ENCODE measurements at regions not wholly inside any gene's neighbourhood (a gene's known extent, or its start where the extent isn't known, plus 50 kb on each side); places are given as distances from the start of the nearest gene placed in this dataset.
"Not testable (repeated sequence)": the region's sequence is repeated elsewhere in the genome, so short reads cannot be mapped to it uniquely, and the experiment has no call there.

- Mint-ChIP-seq H3K4me1 (ENCODE audit: low read depth) (peaks cover 57% of the 10 kb centered on the region), H3K4me3 (peak overlapping the region; percentile 17), H3K27me3 (peaks cover 51% of the 10 kb centered on the region)
- H3K36me3 Mint-ChIP-seq (ENCODE audit: low read depth); H3K27ac Mint-ChIP-seq; H3K9me3 Mint-ChIP-seq: not testable (repeated sequence)
- intact Hi-C loops (cut with micrococcal nuclease): loop anchor here (2.0 to 10.0 kb wide), 3 partner anchors 132 to 520 kb away; no protein-coding TSS in a partner anchor
These were observed 145.0 kb downstream of the CCDC74A start for GRCh38 chr2:131672471-131673399.

GRCh38 chr2:131673400-131674173, 145.9 kb downstream of the CCDC74A start:
- peak overlapping the region; percentile 37 for H3K4me3 Mint-ChIP-seq
- intact Hi-C loops (cut with micrococcal nuclease): loop anchor here (2.0 to 10.0 kb wide), 3 partner anchors 131 to 521 kb away; no protein-coding TSS in a partner anchor

DNA sequence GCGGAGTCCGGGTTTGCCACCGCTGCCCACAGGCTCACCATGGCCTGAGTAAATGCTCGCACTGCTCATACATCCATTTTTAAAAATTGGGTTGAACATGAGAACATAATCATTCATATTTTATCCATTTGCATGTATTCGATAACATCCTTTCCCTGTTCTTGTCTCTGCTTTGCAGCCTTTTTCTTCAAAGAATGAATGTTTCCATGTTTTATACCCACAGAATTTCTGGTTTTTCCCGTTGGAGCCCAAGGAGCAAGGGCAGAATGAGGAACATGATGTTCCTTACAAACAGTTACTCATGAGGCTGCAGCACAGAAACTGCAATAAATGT, 146.5 kb downstream of the CCDC74A start:
- H3K27me3 Mint-ChIP-seq: peaks cover 51% of the 10 kb centered on the region

More at GRCh38 chr2:131673400-131674173, 145.9 kb downstream of the CCDC74A start:
- no peaks in the 10 kb centered on the region for H3K36me3 Mint-ChIP-seq (ENCODE audit: low read depth)
- H3K27ac Mint-ChIP-seq: no peak overlapping the region
- peaks cover 51% of the 10 kb centered on the region for H3K27me3 Mint-ChIP-seq
- no peaks in the 10 kb centered on the region for H3K9me3 Mint-ChIP-seq
- H3K4me1 Mint-ChIP-seq (ENCODE audit: low read depth): peaks cover 49% of the 10 kb centered on the region

GRCh38 chr2:131681611-131682121, 154.0 kb downstream of the CCDC74A start:
- Mint-ChIP-seq H3K4me1 (ENCODE audit: low read depth) (peaks cover 25% of the 10 kb centered on the region), H3K27me3 (peaks cover 57% of the 10 kb centered on the region), H3K4me3 (peak overlapping the region; percentile 76), H3K27ac (peak overlapping the region; percentile 81)
- intact Hi-C loops (cut with micrococcal nuclease): loop anchor here (10.0 kb wide), 1 partner anchor 187 kb away; the partner anchor contains the start of gene MZT2A
- H3K9me3 Mint-ChIP-seq; H3K36me3 Mint-ChIP-seq (ENCODE audit: low read depth): not testable (repeated sequence)

More for the DNA sequence above, 146.5 kb downstream of the CCDC74A start:
- no peak overlapping the region for H3K27ac Mint-ChIP-seq
- no peak overlapping the region for H3K4me3 Mint-ChIP-seq
- H3K4me1 Mint-ChIP-seq (ENCODE audit: low read depth): peaks cover 43% of the 10 kb centered on the region
- no peaks in the 10 kb centered on the region for H3K9me3 Mint-ChIP-seq
- no peaks in the 10 kb centered on the region for H3K36me3 Mint-ChIP-seq (ENCODE audit: low read depth)
- intact Hi-C loops (cut with micrococcal nuclease): loop anchor here (5.0 to 10.0 kb wide), 2 partner anchors 131 to 522 kb away; no protein-coding TSS in a partner anchor

DNA sequence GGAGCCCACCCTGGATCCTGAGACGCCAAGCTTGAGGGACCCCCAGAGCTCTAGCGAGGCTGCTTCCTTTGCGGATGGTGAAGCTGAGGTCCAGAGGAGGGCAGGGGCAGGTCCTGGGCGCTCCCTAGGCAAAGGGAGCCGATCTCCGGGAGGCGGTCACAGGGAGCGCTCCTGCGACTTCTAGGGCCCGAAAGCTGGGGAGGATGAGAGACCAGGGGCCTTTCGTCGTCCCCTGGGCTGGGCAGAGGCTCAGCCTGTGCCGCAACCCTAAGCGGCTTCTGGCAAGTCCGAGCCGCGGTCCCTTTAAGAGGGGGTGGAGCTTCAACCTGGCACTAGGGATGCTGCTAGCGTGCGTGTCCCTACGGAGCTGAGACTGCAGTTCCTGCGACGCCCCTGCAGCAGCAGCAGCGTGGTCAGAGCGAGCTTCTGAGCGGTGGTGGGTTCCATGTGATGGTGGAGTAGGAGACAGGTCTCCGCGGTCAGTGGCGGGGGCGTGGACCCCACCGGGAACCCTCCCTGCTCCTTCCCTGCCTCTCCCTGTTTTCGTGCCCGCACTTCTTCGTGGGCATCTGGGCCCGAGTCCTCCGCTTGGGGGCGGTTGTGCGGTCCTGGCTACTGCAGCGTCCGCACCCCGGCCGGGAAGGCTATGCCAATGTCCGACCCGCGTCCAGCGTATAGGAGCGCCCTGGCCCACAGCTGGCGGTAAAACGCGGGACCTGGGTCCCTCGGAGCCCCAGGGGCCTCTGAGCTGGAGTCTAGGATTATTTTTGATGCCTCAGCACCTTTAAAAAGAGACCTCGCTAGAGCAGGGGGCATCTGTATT, 154.6 kb downstream of the CCDC74A start:
- intact Hi-C loops (cut with micrococcal nuclease): loop anchor here (10.0 kb wide), 1 partner anchor 188 kb away; the partner anchor contains the start of gene MZT2A
- peaks cover 52% of the 10 kb centered on the region for H3K27me3 Mint-ChIP-seq

GRCh38 chr2:131682945-131683330, 155.2 kb downstream of the CCDC74A start:
- intact Hi-C loops (cut with micrococcal nuclease): loop anchor here (10.0 kb wide), 1 partner anchor 188 kb away; the partner anchor contains the start of gene MZT2A

More for the DNA sequence above, 154.6 kb downstream of the CCDC74A start:
- Mint-ChIP-seq H3K36me3 (ENCODE audit: low read depth) (peaks cover 6% of the 10 kb centered on the region), H3K4me3 (peak overlapping the region; percentile 76), H3K9me3 (no peaks in the 10 kb centered on the region), H3K27ac (peak overlapping the region; percentile 81), H3K4me1 (ENCODE audit: low read depth) (peaks cover 25% of the 10 kb centered on the region)

DNA sequence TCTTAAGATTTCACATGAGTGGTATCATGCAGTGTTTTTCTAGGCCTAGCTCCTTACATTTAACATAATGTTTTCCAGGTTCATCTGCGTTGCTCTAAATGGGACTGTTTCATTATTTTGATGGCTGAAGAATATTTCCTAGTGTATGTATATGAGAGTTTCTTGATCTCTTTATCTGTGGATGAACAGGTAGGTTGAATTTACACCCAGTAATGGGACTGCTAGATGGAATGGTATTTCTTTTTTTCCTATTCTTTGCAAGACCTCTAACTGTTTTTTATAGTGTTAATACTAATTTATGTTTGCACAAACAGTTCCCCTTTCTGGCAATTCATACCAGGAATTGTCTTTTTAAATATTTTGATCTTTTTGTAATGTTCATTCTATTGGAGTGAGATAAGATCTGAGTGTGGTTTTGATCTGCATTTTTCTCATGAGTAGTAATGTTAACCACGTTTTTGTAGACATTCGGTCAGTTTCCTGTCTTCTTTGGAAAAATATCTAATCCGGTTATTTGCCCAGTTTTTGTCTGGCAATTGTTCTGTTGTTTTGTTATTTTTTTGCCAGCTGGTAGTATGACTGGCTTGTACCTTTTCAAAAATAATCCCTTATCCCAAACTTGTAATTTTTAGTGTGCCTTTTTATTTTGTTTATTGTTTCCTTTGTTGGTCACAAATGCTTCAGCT, 157.1 kb downstream of the CCDC74A start:
- Mint-ChIP-seq H3K36me3 (ENCODE audit: low read depth) (peaks cover 17% of the 10 kb centered on the region), H3K4me1 (ENCODE audit: low read depth) (peaks cover 25% of the 10 kb centered on the region), H3K27me3 (peaks cover 48% of the 10 kb centered on the region)
- not testable (repeated sequence) for H3K9me3 Mint-ChIP-seq, H3K4me3 Mint-ChIP-seq, H3K27ac Mint-ChIP-seq
- intact Hi-C loops (cut with micrococcal nuclease): loop anchor here (10.0 kb wide), 1 partner anchor 190 kb away; the partner anchor contains the start of gene MZT2A

More at GRCh38 chr2:131682945-131683330, 155.2 kb downstream of the CCDC74A start:
- H3K36me3 Mint-ChIP-seq (ENCODE audit: low read depth); H3K9me3 Mint-ChIP-seq: not testable (repeated sequence)
- Mint-ChIP-seq H3K27ac (peak overlapping the region; percentile 81), H3K4me3 (peak overlapping the region; percentile 76), H3K4me1 (ENCODE audit: low read depth) (peaks cover 25% of the 10 kb centered on the region), H3K27me3 (peaks cover 50% of the 10 kb centered on the region)

DNA sequence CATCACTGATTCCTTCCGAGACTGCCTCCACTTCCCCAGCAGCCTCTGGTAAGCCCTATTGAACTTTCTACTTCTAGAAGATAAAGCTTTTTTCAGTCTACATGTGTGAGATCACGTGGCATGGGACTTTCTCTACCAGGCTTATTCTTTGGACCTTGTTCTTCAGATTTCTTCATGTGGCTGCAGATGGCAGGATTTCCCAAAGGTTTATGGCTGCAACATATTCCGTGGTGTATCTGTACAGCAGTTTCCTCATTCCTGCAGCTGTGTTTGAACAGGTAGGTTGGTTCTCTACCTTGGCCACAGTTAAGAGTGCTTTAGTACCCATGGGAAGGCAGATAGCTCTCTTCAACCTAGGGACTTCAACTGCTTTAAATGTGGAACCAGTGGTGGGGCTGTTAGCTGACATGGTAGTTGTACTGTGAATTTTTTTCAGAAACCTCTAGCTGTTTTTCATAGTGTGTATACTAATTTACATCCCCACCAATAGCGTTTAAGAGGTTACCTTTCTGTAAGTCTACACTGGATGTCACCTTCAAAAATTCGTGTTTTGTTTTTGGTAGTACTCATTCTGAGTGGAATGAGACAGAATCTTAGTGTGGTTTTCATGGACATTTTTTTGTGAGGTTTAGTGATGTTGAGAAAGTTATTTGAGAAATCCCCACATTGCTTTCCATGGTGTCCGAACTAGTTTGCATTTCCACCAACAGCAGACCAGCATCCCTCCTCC, 158.6 kb downstream of the CCDC74A start:
- Mint-ChIP-seq H3K4me1 (ENCODE audit: low read depth) (peaks cover 22% of the 10 kb centered on the region), H3K27me3 (peaks cover 40% of the 10 kb centered on the region), H3K36me3 (ENCODE audit: low read depth) (peaks cover 33% of the 10 kb centered on the region)
- not testable (repeated sequence) for H3K4me3 Mint-ChIP-seq, H3K9me3 Mint-ChIP-seq, H3K27ac Mint-ChIP-seq
- intact Hi-C loops (cut with micrococcal nuclease): loop anchor here (10.0 kb wide), 1 partner anchor 192 kb away; the partner anchor contains the start of gene MZT2A

DNA sequence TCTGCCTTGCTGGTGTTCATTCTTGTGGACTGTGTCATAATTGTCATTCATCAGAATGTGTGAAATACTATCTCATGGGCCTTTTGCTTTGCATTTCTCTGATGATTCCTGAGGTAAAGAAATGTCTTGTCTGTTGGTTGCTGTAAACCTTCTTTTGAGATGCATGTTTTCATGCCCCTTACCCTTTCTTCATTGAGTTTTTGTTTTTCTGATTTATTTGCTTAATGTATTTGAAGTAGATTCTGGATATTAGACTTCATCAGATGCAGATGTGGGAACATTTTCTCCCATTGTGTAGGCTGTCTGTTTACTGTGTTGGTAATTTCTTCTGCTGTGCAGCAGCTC, 159.2 kb downstream of the CCDC74A start:
- Mint-ChIP-seq H3K36me3 (ENCODE audit: low read depth) (peaks cover 34% of the 10 kb centered on the region), H3K27me3 (peaks cover 35% of the 10 kb centered on the region), H3K4me1 (ENCODE audit: low read depth) (peaks cover 17% of the 10 kb centered on the region), H3K9me3 (peaks cover 15% of the 10 kb centered on the region)
- H3K27ac Mint-ChIP-seq, H3K4me3 Mint-ChIP-seq: not testable (repeated sequence)
- intact Hi-C loops (cut with micrococcal nuclease): loop anchor here (10.0 kb wide), 1 partner anchor 192 kb away; the partner anchor contains the start of gene MZT2A

DNA sequence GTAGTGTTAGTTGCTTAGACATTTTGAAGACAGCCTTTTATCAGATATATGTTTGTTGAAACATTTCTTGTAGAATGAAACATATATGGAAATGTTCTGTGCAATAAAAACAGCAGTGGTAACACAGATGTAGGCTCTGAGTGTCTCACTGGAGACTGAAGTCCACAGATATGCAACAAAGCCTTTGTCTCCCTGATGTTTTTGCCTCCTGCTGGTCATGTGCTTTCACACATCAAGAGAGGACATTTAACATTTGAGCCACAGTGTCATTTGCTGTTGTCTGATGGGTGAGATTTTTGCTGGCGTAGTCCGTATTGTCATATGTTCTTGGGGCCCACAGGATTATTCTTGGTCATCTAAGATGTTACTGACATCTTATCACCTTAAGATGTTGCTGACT, 161.4 kb downstream of the CCDC74A start:
- not testable (repeated sequence) for H3K27ac Mint-ChIP-seq; H3K4me3 Mint-ChIP-seq; H3K4me1 Mint-ChIP-seq (ENCODE audit: low read depth)
- Mint-ChIP-seq H3K36me3 (ENCODE audit: low read depth) (peaks cover 34% of the 10 kb centered on the region), H3K9me3 (peaks cover 20% of the 10 kb centered on the region), H3K27me3 (peaks cover 13% of the 10 kb centered on the region)
- intact Hi-C loops (cut with micrococcal nuclease): loop anchor here (10.0 kb wide), 1 partner anchor 194 kb away; the partner anchor contains the start of gene MZT2A

DNA sequence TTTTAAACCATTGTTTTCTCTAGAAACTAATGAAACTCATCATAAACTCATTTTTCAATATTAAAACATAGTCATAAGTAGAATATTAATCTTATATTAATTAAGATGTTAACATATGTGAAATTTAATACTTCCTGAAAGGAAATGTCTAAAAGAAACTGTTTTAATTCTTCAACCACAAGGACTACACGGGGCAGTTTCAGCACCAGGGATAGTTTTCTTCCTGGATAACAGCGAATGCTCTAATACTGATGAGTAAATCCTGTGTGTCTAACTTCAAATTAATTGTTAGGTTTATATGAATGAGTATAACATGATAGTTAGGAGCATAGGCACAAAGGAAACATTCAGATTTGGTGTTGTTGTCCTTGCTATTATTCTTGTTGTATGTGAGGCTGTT, 183.6 kb downstream of the CCDC74A start:
- H3K4me3 Mint-ChIP-seq; H3K27me3 Mint-ChIP-seq; H3K36me3 Mint-ChIP-seq (ENCODE audit: low read depth); H3K27ac Mint-ChIP-seq; H3K9me3 Mint-ChIP-seq; H3K4me1 Mint-ChIP-seq (ENCODE audit: low read depth); intact Hi-C loops (cut with micrococcal nuclease): not testable (repeated sequence)

DNA sequence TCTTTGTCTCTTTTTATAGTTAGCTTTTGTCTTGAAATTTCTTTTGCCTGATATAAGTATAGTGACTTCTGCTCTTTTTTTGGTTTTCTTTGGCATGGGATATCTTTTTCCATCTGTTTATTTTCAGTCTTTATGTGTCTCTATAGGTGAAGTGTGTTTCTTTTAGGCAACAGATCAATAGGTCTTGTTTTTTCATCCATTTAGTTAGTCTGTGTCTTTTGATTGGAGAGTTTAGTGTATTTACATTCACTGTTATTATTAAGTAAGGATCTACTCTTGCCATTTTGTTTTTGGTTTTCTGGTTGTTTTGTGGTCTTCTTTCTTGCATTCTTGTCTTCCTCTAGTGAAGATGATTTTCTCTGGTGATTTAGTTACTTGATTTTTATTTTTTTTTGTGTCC, 190.2 kb downstream of the CCDC74A start:
- H3K36me3 Mint-ChIP-seq (ENCODE audit: low read depth); H3K27ac Mint-ChIP-seq; H3K4me1 Mint-ChIP-seq (ENCODE audit: low read depth): not testable (repeated sequence)

More for the DNA sequence above, 190.2 kb downstream of the CCDC74A start:
- H3K9me3 Mint-ChIP-seq; H3K27me3 Mint-ChIP-seq; H3K4me3 Mint-ChIP-seq; intact Hi-C loops (cut with micrococcal nuclease): not testable (repeated sequence)

All from dendritic cell treated with granulocyte-macrophage colony-stimulating factor and Interleukin-4, amounts not matched to agents 40 ng/mL and 50 ng/mL, for 4 days (primary cell).